HepG2 (cell line): ENCODE measurements at regions not wholly inside any gene's neighbourhood (a gene's known extent, or its start where the extent isn't known, plus 50 kb on each side); places are given as distances from the start of the nearest gene placed in this dataset.

Source experiments
- NCOA5 ChIP-seq: sonication (generic); formaldehyde crosslinking; IDR thresholded peaks from 2 replicates; pipeline ENCODE4 v1.4.0; 2020; ENCODE audit warnings: missing genetic modification reagents
- ZNF232 ChIP-seq: sonication (generic); formaldehyde crosslinking; IDR thresholded peaks from 2 replicates; pipeline ENCODE4 v1.4.0; 2020; ENCODE audit warnings: missing genetic modification reagents, borderline replicate concordance
- TF ChIP-seq, protein P1 (sequence below): sonication (generic); formaldehyde crosslinking; IDR thresholded peaks from 2 replicates; pipeline ENCODE4 v1.5.1; 2020; ENCODE audit warnings: mild to moderate bottlenecking, missing genetic modification reagents, borderline replicate concordance
- TF ChIP-seq, protein P2 (sequence below): sonication (generic); formaldehyde crosslinking; IDR thresholded peaks from 2 replicates; pipeline ENCODE4 v1.4.0; 2020; ENCODE audit warnings: mild to moderate bottlenecking, missing genetic modification reagents

DNA sequence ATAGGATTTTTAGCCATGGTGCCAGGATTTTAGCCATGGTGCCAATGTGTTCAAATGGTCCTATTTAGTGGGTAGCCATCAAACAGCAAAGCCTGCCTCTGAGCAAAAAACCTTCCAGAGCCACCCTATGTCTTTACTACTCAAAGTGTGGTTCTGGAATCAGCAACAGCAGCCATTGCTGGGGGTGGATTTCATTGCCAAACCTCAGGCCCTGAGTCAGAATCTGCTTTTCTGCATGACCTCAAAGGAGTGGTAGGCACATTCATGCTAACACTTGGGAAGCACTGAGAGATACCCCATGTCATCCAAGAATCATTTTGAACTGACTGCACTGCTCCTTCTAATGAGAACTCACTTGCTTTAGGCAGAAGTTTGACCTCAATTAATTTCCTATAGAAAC is 603.0 kb downstream of the CDY2B start:
- TF ChIP-seq, protein P1, sequence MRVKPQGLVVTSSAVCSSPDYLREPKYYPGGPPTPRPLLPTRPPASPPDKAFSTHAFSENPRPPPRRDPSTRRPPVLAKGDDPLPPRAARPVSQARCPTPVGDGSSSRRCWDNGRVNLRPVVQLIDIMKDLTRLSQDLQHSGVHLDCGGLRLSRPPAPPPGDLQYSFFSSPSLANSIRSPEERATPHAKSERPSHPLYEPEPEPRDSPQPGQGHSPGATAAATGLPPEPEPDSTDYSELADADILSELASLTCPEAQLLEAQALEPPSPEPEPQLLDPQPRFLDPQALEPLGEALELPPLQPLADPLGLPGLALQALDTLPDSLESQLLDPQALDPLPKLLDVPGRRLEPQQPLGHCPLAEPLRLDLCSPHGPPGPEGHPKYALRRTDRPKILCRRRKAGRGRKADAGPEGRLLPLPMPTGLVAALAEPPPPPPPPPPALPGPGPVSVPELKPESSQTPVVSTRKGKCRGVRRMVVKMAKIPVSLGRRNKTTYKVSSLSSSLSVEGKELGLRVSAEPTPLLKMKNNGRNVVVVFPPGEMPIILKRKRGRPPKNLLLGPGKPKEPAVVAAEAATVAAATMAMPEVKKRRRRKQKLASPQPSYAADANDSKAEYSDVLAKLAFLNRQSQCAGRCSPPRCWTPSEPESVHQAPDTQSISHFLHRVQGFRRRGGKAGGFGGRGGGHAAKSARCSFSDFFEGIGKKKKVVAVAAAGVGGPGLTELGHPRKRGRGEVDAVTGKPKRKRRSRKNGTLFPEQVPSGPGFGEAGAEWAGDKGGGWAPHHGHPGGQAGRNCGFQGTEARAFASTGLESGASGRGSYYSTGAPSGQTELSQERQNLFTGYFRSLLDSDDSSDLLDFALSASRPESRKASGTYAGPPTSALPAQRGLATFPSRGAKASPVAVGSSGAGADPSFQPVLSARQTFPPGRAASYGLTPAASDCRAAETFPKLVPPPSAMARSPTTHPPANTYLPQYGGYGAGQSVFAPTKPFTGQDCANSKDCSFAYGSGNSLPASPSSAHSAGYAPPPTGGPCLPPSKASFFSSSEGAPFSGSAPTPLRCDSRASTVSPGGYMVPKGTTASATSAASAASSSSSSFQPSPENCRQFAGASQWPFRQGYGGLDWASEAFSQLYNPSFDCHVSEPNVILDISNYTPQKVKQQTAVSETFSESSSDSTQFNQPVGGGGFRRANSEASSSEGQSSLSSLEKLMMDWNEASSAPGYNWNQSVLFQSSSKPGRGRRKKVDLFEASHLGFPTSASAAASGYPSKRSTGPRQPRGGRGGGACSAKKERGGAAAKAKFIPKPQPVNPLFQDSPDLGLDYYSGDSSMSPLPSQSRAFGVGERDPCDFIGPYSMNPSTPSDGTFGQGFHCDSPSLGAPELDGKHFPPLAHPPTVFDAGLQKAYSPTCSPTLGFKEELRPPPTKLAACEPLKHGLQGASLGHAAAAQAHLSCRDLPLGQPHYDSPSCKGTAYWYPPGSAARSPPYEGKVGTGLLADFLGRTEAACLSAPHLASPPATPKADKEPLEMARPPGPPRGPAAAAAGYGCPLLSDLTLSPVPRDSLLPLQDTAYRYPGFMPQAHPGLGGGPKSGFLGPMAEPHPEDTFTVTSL, result no peak
- no peak for TF ChIP-seq ZNF232
- TF ChIP-seq, protein P2, sequence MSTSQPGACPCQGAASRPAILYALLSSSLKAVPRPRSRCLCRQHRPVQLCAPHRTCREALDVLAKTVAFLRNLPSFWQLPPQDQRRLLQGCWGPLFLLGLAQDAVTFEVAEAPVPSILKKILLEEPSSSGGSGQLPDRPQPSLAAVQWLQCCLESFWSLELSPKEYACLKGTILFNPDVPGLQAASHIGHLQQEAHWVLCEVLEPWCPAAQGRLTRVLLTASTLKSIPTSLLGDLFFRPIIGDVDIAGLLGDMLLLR (CRISPR knock-in tag), result no peak
- TF ChIP-seq NCOA5 (CRISPR knock-in tag), result no peak
